Endothelial cell of umbilical vein (primary cell): ENCODE measurements at regions not wholly inside any gene's neighbourhood (a gene's known extent, or its start where the extent isn't known, plus 50 kb on each side); places are given as distances from the start of the nearest gene placed in this dataset.

ENCODE experiments used
- BruUV-seq: library from RNA; stranded (reverse); fragments of 400-500 nt; replicated peaks from 2 replicates; lab custom pipeline; 2021; lab: Mats Ljungman, UMichigan
- CTCF ChIA-PET: fragments of 300-600, 350-600 bp; sonication (Branson Sonifier 250); formaldehyde crosslinking; loops from one replicate; lab custom pipeline; 2021; ENCODE audit warnings: antibody characterized with exemption, inconsistent platforms; lab: Charles Lee
- POLR2A ChIA-PET: fragments of 300-600, 350-600 bp; sonication (Branson Sonifier 250); formaldehyde crosslinking; loops from one replicate; lab custom pipeline; 2021; ENCODE audit warnings: antibody characterized with exemption, inconsistent platforms; lab: Charles Lee
- DNase-seq: peaks from one replicate; pipeline ENCODE4 v3.0.0-alpha.2; 2011; ENCODE audit warnings: low read depth, low spot score
- FAIRE-seq: peaks from 2 replicates; lab custom pipeline; 2011; peaks lifted over from hg19 to GRCh38; lab: Jason Lieb, UNC
- H2AFZ ChIP-seq: 2 replicates; pipeline ENCODE4 v1.6.0; 2012; ENCODE audit warnings: low read depth, low read length, control low read depth, inconsistent platforms
- H3K27ac ChIP-seq: 2 replicates; pipeline ENCODE4 v1.5.1; 2011; ENCODE audit warnings: low read depth, mild to moderate bottlenecking, control low read depth, low read length, moderate library complexity; ENCODE audit not compliant: insufficient read depth
- H3K27me3 ChIP-seq, 2 experiments: 2 replicates each; pipeline versions ENCODE4 v1.6.0 to v1.6.1; 2011; ENCODE audit warnings: low read length in 2 of 2, mixed read lengths in 1 of 2; ENCODE audit not compliant: control insufficient read depth in 2 of 2, insufficient read depth in 2 of 2
- H3K36me3 ChIP-seq, 2 experiments: 2 replicates in 1 of 2; 3 replicates in 1 of 2; pipeline ENCODE4 v1.5.1; 2011; ENCODE audit warnings: low read length in 2 of 2, mild to moderate bottlenecking in 1 of 2, moderate library complexity in 1 of 2; ENCODE audit not compliant: control insufficient read depth in 2 of 2, insufficient read depth in 2 of 2; ENCODE audit errors: extremely low read depth in 1 of 2
- H3K4me1 ChIP-seq: 3 replicates; pipeline ENCODE4 v1.5.1; 2011; ENCODE audit warnings: mild to moderate bottlenecking, low read length; ENCODE audit not compliant: control insufficient read depth, insufficient read depth; ENCODE audit errors: extremely low read depth
- H3K4me2 ChIP-seq: 2 replicates; pipeline ENCODE4 v1.6.1; 2011; ENCODE audit warnings: low read length, control low read depth, mixed read lengths; ENCODE audit not compliant: insufficient read depth
- H3K4me3 ChIP-seq, 3 experiments: fragments of 200-600 bp in 1 of 3; sonication (generic), shearing (Covaris generic) in 1 of 3; replicated peaks in 1 of 3; 2 replicates each; pipeline ENCODE4 v1.5.1; 2011 to 2016; ENCODE audit warnings: control low read depth in 3 of 3, low read length in 3 of 3, mild to moderate bottlenecking in 2 of 3, inconsistent platforms in 1 of 3, low read depth in 1 of 3, moderate library complexity in 1 of 3; ENCODE audit not compliant: insufficient read depth in 1 of 3
- H3K79me2 ChIP-seq: 2 replicates; pipeline ENCODE4 v1.6.0; 2012; ENCODE audit warnings: low read length, inconsistent platforms; ENCODE audit not compliant: control insufficient read depth, insufficient read depth
- H3K9ac ChIP-seq: replicated peaks from 2 replicates; pipeline ENCODE3; 2011; ENCODE audit warnings: low read length, control low read depth; ENCODE audit not compliant: insufficient read depth; ENCODE audit errors: extremely low read depth
- H3K9me1 ChIP-seq: replicated peaks from 3 replicates; pipeline ENCODE4 v1.6.0; 2011; ENCODE audit warnings: mild to moderate bottlenecking, low read length; ENCODE audit not compliant: control insufficient read depth, insufficient read depth; ENCODE audit errors: extremely low read depth
- H3K9me3 ChIP-seq: replicated peaks from 2 replicates; pipeline ENCODE4 v1.5.1; 2012; ENCODE audit warnings: low read length, inconsistent platforms; ENCODE audit not compliant: control insufficient read depth, insufficient read depth
- H4K20me1 ChIP-seq: replicated peaks from 2 replicates; pipeline ENCODE3; 2011; ENCODE audit warnings: mild to moderate bottlenecking, low read length; ENCODE audit not compliant: control insufficient read depth, insufficient read depth; ENCODE audit errors: extremely low read depth
- FOS ChIP-seq: IDR thresholded peaks from 2 replicates; pipeline ENCODE4 v1.6.1; 2011; ENCODE audit warnings: mild to moderate bottlenecking, low read length, moderate library complexity, borderline replicate concordance; ENCODE audit not compliant: insufficient read depth
- GATA2 ChIP-seq: IDR thresholded peaks from 2 replicates; pipeline ENCODE4 v1.7.0; 2011; ENCODE audit warnings: low read depth, mild to moderate bottlenecking, moderate library complexity, mixed read lengths, low read length; ENCODE audit not compliant: insufficient read length, insufficient read depth
- POLR2A ChIP-seq: IDR thresholded peaks from 2 replicates; pipeline ENCODE4 v1.6.1; 2012; ENCODE audit warnings: low read depth, mild to moderate bottlenecking, control low read depth, low read length
- dilution Hi-C: fragments of 300-500 bp; cut with MboI; formaldehyde crosslinking; loops from one replicate; pipeline ENCODE4 v1.15.0; 2019; ENCODE audit warnings: low sequenced_read_pairs; ENCODE audit not compliant: extremely low pct_ligation_motif_present
- intact Hi-C: fragments of 100-400 bp; cut with micrococcal nuclease; formaldehyde crosslinking; loops from one replicate; pipeline ENCODE4 v1.10.0; 2022

DNA sequence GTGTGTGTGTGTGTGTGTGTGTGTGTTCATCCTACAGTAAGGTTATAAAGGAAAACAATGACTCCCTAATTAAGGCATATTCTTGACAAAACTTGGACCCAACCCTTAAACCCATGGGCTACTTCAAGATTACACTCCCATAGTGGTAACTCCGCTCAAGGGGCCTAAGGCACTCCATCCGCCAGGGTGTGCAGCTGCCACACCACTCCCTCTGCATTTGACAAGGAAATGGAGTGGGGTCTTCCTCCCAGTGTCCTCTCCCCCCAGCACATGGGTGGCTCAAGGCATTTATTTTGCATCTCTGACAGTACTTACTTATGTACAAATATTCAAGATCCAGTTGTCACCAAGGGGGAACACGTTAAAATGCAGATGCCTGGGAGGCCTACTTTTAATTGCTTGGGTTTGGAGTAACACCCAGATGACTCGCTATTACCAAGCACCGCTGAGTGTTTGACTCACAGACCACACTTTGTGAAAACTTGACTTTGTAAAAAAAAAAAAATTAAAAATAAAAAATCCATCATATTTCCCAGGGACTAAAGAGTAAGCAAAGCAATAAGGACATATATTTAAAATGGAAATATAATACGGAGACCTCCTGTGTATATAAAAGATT lies 53.0 kb upstream of the AGR3 start:
- ChIA-PET CTCF (interaction anchor here (1.0 to 1.7 kb wide), 3 partner anchors 9 to 367 kb away, joined by 5 to 6 read pairs (median 5); no protein-coding TSS in a partner anchor), POLR2A (no interaction called here)
- no peaks in the 10 kb centered on the region for H3K27me3 ChIP-seq
- H3K9me1 ChIP-seq: no peaks in the 10 kb centered on the region
- no peaks in the 10 kb centered on the region for H3K79me2 ChIP-seq
- no peak overlapping the region for H3K4me3 ChIP-seq
- BruUV-seq: no TSS peak
- H3K9ac ChIP-seq: no peak overlapping the region
- DNase-seq: peak; percentile 9
- TF ChIP-seq POLR2A (no peak), FOS (peak; percentile 75)
- H3K36me3 ChIP-seq: no peaks in the 10 kb centered on the region
- H3K9me3 ChIP-seq: no peaks in the 10 kb centered on the region
- no peak overlapping the region for H3K27ac ChIP-seq
- H3K4me1 ChIP-seq: peaks cover 14% of the 10 kb centered on the region
- H4K20me1 ChIP-seq: no peaks in the 10 kb centered on the region
- H2AFZ ChIP-seq: no peak overlapping the region
- FAIRE-seq: peak; percentile 33
- intact Hi-C loops: no loop called here
- no peak overlapping the region for H3K4me2 ChIP-seq
- dilution Hi-C loops: no loop called here

GRCh38 chr7:16935341-16935735 lies 53.6 kb upstream of the AGR3 start:
- H3K4me3 ChIP-seq: no peak overlapping the region
- ChIA-PET CTCF (interaction anchor here (1.0 to 1.7 kb wide), 3 partner anchors 9 to 366 kb away, joined by 5 to 6 read pairs (median 5); no protein-coding TSS in a partner anchor), POLR2A (no interaction called here)
- no peaks in the 10 kb centered on the region for H4K20me1 ChIP-seq
- H3K36me3 ChIP-seq: no peaks in the 10 kb centered on the region
- no TSS peak for BruUV-seq
- no peaks in the 10 kb centered on the region for H3K9me1 ChIP-seq
- dilution Hi-C loops: no loop called here
- no peaks in the 10 kb centered on the region for H3K9me3 ChIP-seq
- DNase-seq (peak; percentile 19), FAIRE-seq (no peak)
- no peak overlapping the region for H3K27ac ChIP-seq
- H3K4me1 ChIP-seq: peaks cover 19% of the 10 kb centered on the region
- no peaks in the 10 kb centered on the region for H3K79me2 ChIP-seq
- peak overlapping the region; percentile 46 for H2AFZ ChIP-seq
- no peak overlapping the region for H3K9ac ChIP-seq
- H3K27me3 ChIP-seq: no peaks in the 10 kb centered on the region
- intact Hi-C loops: no loop called here
- H3K4me2 ChIP-seq: no peak overlapping the region
- TF ChIP-seq GATA2 (peak; percentile 76), POLR2A (no peak)
